Neuronal stem cell (in vitro differentiated cells): ENCODE measurements at regions not wholly inside any gene's neighbourhood (a gene's known extent, or its start where the extent isn't known, plus 50 kb on each side); places are given as distances from the start of the nearest gene placed in this dataset.

Experiments
- DNase-seq: peaks from one replicate; pipeline ENCODE4 v3.0.0-alpha.2; 2013; ENCODE audit warnings: low spot score
- H2AFZ ChIP-seq: one replicate; pipeline ENCODE4 v1.6.1; 2013; ENCODE audit warnings: mild to moderate bottlenecking, low read length, inconsistent platforms
- H2AK5ac ChIP-seq: 2 replicates; pipeline ENCODE4 v1.6.1; 2013; ENCODE audit warnings: low read depth, mild to moderate bottlenecking, inconsistent platforms, low read length, moderate library complexity, mixed read lengths
- H2BK120ac ChIP-seq: 2 replicates; pipeline ENCODE4 v1.6.1; 2013; ENCODE audit warnings: low read depth, mild to moderate bottlenecking, inconsistent platforms, low read length, moderate library complexity, mixed read lengths
- H2BK12ac ChIP-seq: one replicate; pipeline ENCODE4 v1.6.1; 2013; ENCODE audit warnings: low read length, inconsistent platforms
- H2BK15ac ChIP-seq: 2 replicates; pipeline ENCODE4 v1.6.1; 2013; ENCODE audit warnings: mild to moderate bottlenecking, low read length, inconsistent platforms, mixed read lengths
- H2BK5ac ChIP-seq: one replicate; pipeline ENCODE4 v1.6.1; 2013; ENCODE audit warnings: inconsistent platforms, mild to moderate bottlenecking, low read length, moderate library complexity
- H3K14ac ChIP-seq: one replicate; pipeline ENCODE4 v1.6.1; 2013; ENCODE audit warnings: low read length, inconsistent platforms
- H3K18ac ChIP-seq: 2 replicates; pipeline ENCODE4 v1.6.1; 2013; ENCODE audit warnings: low read length, inconsistent platforms
- H3K23ac ChIP-seq: 2 replicates; pipeline ENCODE4 v1.6.1; 2013; ENCODE audit warnings: low read depth, mild to moderate bottlenecking, mixed read lengths, low read length, inconsistent platforms; ENCODE audit not compliant: poor library complexity
- H3K27ac ChIP-seq: replicated peaks from 3 replicates; pipeline ENCODE4 v1.5.1; 2013; ENCODE audit warnings: low read length, inconsistent platforms
- H3K27me3 ChIP-seq, 3 experiments: 2 replicates each; pipeline ENCODE4 v1.6.1; 2013; ENCODE audit warnings: low read length in 3 of 3, mild to moderate bottlenecking in 2 of 3, inconsistent platforms in 1 of 3, low read depth in 1 of 3, mixed read lengths in 1 of 3, moderate library complexity in 1 of 3; ENCODE audit not compliant: control insufficient read depth in 3 of 3, insufficient read depth in 3 of 3
- H3K36me3 ChIP-seq, 2 donors: replicated peaks in 1 of 2; 2 replicates each; pipeline ENCODE4 v1.6.1; 2013; ENCODE audit warnings: low read length in 2 of 2; ENCODE audit not compliant: control insufficient read depth in 2 of 2, insufficient read depth in 2 of 2
- H3K4ac ChIP-seq: 2 replicates; pipeline ENCODE4 v1.6.1; 2013; ENCODE audit warnings: inconsistent platforms, mild to moderate bottlenecking, low read length, moderate library complexity
- H3K4me1 ChIP-seq, 2 donors: 1 replicate in 1 of 2; 2 replicates in 1 of 2; pipeline ENCODE4 v1.6.1; 2013; ENCODE audit warnings: low read length in 2 of 2, low read depth in 1 of 2; ENCODE audit not compliant: control insufficient read depth in 2 of 2, insufficient read depth in 1 of 2
- H3K4me2 ChIP-seq: one replicate; pipeline ENCODE4 v1.6.1; 2013; ENCODE audit warnings: mild to moderate bottlenecking, low read length, inconsistent platforms; ENCODE audit not compliant: insufficient read depth, poor library complexity, severe bottlenecking
- H3K4me3 ChIP-seq, 2 donors: 2 replicates each; pipeline ENCODE4 v1.5.1; 2013; ENCODE audit warnings: low read length in 2 of 2, mild to moderate bottlenecking in 2 of 2, inconsistent platforms in 1 of 2, moderate library complexity in 1 of 2
- H3K79me1 ChIP-seq: one replicate; pipeline ENCODE4 v1.6.1; 2013; ENCODE audit warnings: low read depth, mild to moderate bottlenecking, inconsistent platforms, low read length, moderate library complexity
- H3K9ac ChIP-seq: one replicate; pipeline ENCODE4 v1.6.1; 2013; ENCODE audit warnings: mild to moderate bottlenecking, low read depth, low read length, inconsistent platforms; ENCODE audit not compliant: poor library complexity
- H3K9me3 ChIP-seq, 2 donors: replicated peaks in 1 of 2; 2 replicates each; pipeline versions ENCODE3 to v1.6.1; 2013; ENCODE audit warnings: low read length in 2 of 2, mild to moderate bottlenecking in 2 of 2, inconsistent platforms in 1 of 2, low read depth in 1 of 2, mixed read lengths in 1 of 2, moderate library complexity in 1 of 2; ENCODE audit not compliant: control insufficient read depth in 2 of 2, insufficient read depth in 1 of 2
- H4K8ac ChIP-seq: one replicate; pipeline ENCODE4 v1.6.1; 2013; ENCODE audit warnings: low read depth, mild to moderate bottlenecking, inconsistent platforms, low read length, moderate library complexity
- H4K91ac ChIP-seq: one replicate; pipeline ENCODE4 v1.6.1; 2013; ENCODE audit warnings: low read length, low read depth, mild to moderate bottlenecking, inconsistent platforms; ENCODE audit not compliant: poor library complexity
- WGBS, 2 donors: extraction: QIAGEN DNeasy Blood & Tissue Kit; methylation state at CpG; one replicate each; pipeline ENCODE4 v1.1.7; 2013; ENCODE audit warnings: missing lambda C conversion rate in 2 of 2, mixed read lengths in 1 of 2; ENCODE audit not compliant: insufficient read length in 2 of 2, insufficient replicate concordance in 1 of 2; ENCODE audit errors: extremely low coverage in 2 of 2; 5-methylcytosine and 5-hydroxymethylcytosine counted together

DNA sequence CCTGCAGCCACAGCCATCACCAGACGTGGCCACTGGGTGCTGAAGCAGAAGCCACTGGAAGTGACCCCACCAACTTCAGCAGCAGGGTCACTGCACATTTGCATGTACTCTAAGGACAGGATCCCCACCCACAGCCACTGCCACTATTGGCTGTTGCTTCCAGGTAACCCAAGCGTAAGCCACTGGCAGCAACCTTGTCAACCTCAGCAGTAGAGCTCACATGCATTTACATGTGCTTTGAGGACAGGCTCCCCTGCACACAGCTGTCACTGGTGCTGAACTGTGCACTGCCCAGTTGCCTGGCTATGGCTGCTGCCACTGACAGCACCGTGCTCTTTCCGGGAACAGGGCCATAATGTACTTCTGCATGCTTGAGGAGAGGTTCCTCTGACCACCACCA lies 332.4 kb upstream of the DMD start:
- Histone ChIP-seq H4K8ac (no peak overlapping the region), H3K18ac (no peak overlapping the region), H2BK12ac (no peak overlapping the region), H2AFZ (no peak overlapping the region), H2BK15ac (no peak overlapping the region), H2AK5ac (no peak overlapping the region), H3K36me3 (no peaks in the 10 kb centered on the region), H2BK5ac (no peak overlapping the region), H3K4ac (no peak overlapping the region), H3K9ac (no peak overlapping the region), H3K23ac (no peak overlapping the region), H3K79me1 (no peaks in the 10 kb centered on the region), H3K14ac (no peak overlapping the region), H3K27me3 (no peaks in the 10 kb centered on the region), H3K4me3 (no peak overlapping the region), H3K4me1 (no peaks in the 10 kb centered on the region), H3K9me3 (no peaks in the 10 kb centered on the region), H3K27ac (no peak overlapping the region), H3K4me2 (no peak overlapping the region), H4K91ac (no peak overlapping the region), H2BK120ac (no peak overlapping the region)
- no CpG with 5 or more reads among the region's 4 CpGs for WGBS, 2 donors
- DNase-seq: no peak
